ENCODE measurements at regions not wholly inside any gene's neighbourhood (a gene's known extent, or its start where the extent isn't known, plus 50 kb on each side); places are given as distances from the start of the nearest gene placed in this dataset.

DNA sequence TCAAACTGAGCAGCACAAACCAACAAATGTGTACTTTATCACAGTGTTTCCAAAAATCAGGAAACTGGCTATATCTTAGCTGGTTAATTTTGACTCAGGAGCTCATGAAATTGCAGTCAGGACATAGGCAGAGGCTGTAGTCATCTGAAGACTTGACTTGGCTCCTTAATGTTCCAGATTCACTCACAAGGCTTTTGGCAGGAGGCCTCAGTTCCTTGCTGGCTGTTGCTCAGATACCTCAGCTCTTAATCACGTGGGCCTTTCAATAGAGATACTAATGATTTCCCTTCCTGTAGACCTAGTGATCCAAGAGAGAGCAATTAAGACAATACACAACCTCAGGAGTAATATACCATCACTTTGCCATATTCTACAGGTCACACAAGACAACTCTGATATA lies 537.7 kb downstream of the BRINP3 start:
- Histone ChIP-seq H3K27ac (no peak overlapping the region), H3K4me1 (replicated peaks in 1 of 2) (no peaks in the 10 kb centered on the region), H3K4me3 (no peak overlapping the region)
- in situ Hi-C loops (cut with MboI; ENCODE audit: low pct_unique_long_range_greater_than_20kb in 2 of 9, low sequenced_read_pairs in 9 of 9, unreplicated experiment in 9 of 9): no loop called here
- WGBS, 10 experiments: 0 to 75% (median 20%) methylated on average over 1 of the region's 1 CpG; no CpG with 5 or more reads in 4 of the 10 experiments
- peak in 2 of 8 experiments; percentile 34 to 48 for ATAC-seq (replicated peaks in 6 of 8)

DNA sequence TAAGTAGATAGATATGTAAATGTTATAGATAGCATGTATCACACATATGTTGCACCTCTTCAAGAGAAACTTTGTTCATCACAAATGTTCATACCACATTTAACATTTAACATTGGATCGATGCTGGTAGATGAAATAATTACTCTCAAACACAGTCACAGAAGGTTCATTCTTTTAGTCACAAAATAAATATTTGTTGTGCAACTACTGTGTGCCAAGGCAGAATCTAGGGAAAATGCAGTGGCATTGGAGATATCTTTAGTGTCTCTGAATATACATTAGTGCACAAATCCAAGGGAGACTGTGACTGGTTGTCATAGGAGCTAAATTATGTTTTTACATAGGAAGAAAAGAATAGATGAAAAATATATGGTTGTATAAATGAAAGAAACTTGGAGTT lies 535.7 kb downstream of the BRINP3 start:
- H3K4me3 ChIP-seq: no peak overlapping the region
- ATAC-seq (replicated peaks in 6 of 8): no peak
- no peak overlapping the region for H3K27ac ChIP-seq
- 60 to 100% (median 89%) methylated on average over 1 of the region's 1 CpG; no CpG with 5 or more reads in 4 of the 10 experiments for WGBS, 10 experiments
- H3K4me1 ChIP-seq (replicated peaks in 1 of 2): no peaks in the 10 kb centered on the region
- in situ Hi-C loops (cut with MboI; ENCODE audit: low pct_unique_long_range_greater_than_20kb in 2 of 9, low sequenced_read_pairs in 9 of 9, unreplicated experiment in 9 of 9): no loop called here

DNA sequence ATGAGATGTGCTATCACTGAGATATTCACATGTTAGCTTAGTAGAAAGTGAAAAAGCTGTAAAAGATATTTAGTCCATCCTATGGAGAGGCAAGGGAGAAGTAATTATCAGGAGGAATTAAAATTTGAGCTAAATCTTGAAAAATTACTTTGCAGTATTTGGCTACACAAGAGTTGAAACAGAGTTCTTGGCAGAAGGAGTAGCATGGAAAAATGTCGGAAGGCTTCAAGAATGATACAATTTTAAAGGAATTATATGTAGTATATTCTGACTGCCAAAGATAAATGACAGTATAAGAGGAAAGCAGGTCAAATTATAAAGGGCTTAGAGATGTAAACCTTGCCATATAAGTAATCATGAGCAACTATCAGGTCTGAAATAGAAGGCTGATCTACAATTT lies 518.9 kb downstream of the BRINP3 start:
- no peak overlapping the region for H3K27ac ChIP-seq
- 0 to 100% (median 92%) methylated on average over 1 of the region's 1 CpG for WGBS, 10 experiments
- no peak for ATAC-seq (replicated peaks in 6 of 8)
- no peak overlapping the region for H3K4me3 ChIP-seq
- in situ Hi-C loops (cut with MboI; ENCODE audit: low pct_unique_long_range_greater_than_20kb in 2 of 9, low sequenced_read_pairs in 9 of 9, unreplicated experiment in 9 of 9): no loop called here
- H3K4me1 ChIP-seq (replicated peaks in 1 of 2): peaks cover 0 to 6% of the 10 kb centered on the region in 2 donors

DNA sequence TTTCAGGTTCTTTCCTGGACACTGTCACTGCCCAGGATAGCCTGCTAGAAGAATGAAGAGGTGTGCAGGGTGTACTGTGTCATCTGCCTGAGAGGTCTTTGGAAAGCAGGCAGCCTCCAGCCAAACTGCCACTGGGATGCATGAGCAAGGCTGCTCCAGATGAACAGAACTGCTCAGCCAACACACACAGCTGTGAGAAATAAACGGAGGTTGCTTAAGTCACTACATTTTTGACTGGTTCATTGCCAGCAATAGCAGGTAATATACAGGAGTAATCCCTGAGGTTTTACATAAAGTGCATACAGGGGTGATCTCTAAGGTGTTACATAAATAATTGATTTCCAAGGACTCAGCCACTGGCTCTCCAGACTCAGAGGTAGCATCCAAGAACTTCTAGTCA lies 516.9 kb downstream of the BRINP3 start:
- WGBS, 10 experiments: 0 to 86% (median 80%) methylated on average over 1 of the region's 1 CpG; no CpG with 5 or more reads in 6 of the 10 experiments
- in situ Hi-C loops (cut with MboI; ENCODE audit: low pct_unique_long_range_greater_than_20kb in 2 of 9, low sequenced_read_pairs in 9 of 9, unreplicated experiment in 9 of 9): no loop called here
- Histone ChIP-seq H3K4me3 (no peak overlapping the region), H3K4me1 (replicated peaks in 1 of 2) (no peaks in the 10 kb centered on the region), H3K27ac (no peak overlapping the region)
- no peak for ATAC-seq (replicated peaks in 6 of 8)

DNA sequence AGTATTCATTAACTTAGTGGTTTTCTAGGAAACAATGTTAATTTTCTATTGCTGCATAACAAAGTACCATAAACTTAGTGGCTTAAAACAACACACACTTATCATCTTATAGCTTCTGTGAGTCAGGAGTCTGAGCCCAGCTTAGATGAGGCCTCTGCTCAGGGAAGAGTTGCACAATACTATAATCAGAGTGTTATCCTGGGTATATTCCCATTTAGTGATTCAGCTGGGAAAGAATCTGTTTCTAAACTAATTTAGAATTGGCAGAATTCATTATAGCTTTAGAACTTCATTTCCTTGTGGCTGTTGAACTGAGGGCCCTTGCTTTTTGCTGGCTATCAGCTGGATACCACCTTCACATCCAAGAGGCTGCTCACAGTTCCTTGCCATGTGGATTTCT lies 515.5 kb downstream of the BRINP3 start:
- no peak overlapping the region for H3K27ac ChIP-seq
- H3K4me3 ChIP-seq: no peak overlapping the region
- no peaks in the 10 kb centered on the region for H3K4me1 ChIP-seq (replicated peaks in 1 of 2)
- ATAC-seq (replicated peaks in 6 of 8): no peak
- in situ Hi-C loops (cut with MboI; ENCODE audit: low pct_unique_long_range_greater_than_20kb in 2 of 9, low sequenced_read_pairs in 9 of 9, unreplicated experiment in 9 of 9): no loop called here

DNA sequence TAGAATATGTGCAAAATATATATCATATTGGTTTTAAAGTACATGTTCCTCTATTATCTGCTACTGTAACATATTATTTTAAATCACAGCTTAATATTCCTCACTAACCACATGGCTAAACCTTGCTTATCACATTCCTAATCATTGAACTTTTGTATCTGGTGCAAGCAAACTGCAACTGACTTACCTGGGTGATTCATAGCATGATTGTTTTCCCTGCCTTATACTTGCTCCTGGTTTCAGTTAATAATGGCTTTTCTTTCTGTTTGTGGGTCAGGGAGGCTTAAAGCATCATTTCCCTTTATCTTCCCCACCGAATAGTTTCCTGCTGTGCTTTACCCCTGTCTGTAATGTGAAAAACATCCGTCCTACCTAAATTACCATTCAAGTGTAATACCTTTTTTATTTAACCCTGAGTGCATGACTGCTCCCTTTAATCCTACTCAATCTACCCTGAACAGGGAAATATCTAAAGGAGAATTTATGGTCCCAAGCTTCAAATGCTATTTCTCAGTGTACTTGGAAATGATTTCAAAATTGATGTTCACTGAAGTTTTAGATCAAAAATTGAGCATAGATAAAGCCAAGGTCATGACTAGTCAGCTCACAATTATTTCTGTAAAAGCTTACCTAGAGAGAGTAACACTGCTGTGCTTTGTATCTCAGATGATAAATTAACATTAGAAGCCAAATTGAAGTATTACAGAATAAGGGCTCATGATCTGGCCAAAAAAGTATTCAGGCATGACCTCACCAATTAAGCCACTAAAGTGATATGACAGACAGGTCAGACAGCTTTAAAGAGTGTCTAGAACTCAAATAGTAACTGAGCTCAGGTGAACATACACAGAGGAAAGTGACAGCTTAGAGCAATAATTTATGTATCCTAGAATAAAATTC lies 507.1 kb downstream of the BRINP3 start:
- in situ Hi-C loops (cut with MboI; ENCODE audit: low pct_unique_long_range_greater_than_20kb in 2 of 9, low sequenced_read_pairs in 9 of 9, unreplicated experiment in 9 of 9): no loop called here
- no peak overlapping the region for H3K4me3 ChIP-seq
- 0 to 50% (median 23%) methylated on average over 1 to 2 of the region's 2 CpGs for WGBS, 10 experiments
- no peak overlapping the region for H3K27ac ChIP-seq
- H3K4me1 ChIP-seq (replicated peaks in 1 of 2): no peaks in the 10 kb centered on the region
- ATAC-seq (replicated peaks in 6 of 8): peak in 1 of 8 experiments; percentile 15

DNA sequence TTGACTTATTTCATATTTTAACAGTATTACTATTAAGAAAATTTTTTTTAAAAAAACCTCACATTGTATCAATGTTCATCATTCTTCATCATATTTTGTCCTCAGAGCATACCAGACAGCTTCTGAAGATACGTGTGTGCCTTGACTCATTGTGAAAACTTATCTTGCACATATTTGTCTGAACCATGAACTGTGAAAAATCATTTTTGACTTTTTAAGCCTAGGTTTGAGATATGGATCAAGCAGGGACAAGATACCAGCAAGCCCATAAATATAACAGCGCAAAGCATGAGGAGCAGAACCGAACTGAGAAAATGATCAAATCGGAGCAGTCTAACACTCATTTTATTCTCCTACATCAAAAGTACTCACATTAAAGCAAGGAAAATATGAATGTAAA lies 506.0 kb downstream of the BRINP3 start:
- Histone ChIP-seq H3K4me1 (replicated peaks in 1 of 2) (no peaks in the 10 kb centered on the region), H3K27ac (no peak overlapping the region), H3K4me3 (no peak overlapping the region)
- ATAC-seq (replicated peaks in 6 of 8): no peak
- 0 to 100% (median 86%) methylated on average over 1 to 4 of the region's 4 CpGs; no CpG with 5 or more reads in 1 of the 10 experiments for WGBS, 10 experiments
- in situ Hi-C loops (cut with MboI; ENCODE audit: low pct_unique_long_range_greater_than_20kb in 2 of 9, low sequenced_read_pairs in 9 of 9, unreplicated experiment in 9 of 9): no loop called here

DNA sequence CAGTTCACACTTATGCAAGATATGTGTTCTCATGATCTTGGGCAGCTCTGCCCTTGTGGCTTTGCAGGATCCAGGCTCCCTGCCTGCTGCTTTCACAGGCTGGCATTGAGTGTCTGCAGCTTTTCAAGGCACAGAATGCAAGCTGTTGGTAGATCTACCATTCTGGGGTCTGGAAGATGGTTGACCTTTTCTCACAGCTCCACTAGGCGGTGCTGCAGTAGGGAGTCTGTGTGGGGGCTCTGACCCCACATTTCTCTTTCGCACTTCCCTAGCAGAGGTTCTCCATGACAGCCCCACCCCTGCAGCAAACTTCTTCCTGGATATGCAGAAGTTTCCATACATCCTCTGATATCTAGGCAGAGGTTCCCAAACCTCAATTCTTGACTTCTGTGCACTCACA lies 500.5 kb downstream of the BRINP3 start:
- Histone ChIP-seq H3K4me1 (replicated peaks in 1 of 2) (no peaks in the 10 kb centered on the region), H3K4me3 (no peak overlapping the region), H3K27ac (no peak overlapping the region)
- no peak for ATAC-seq (replicated peaks in 6 of 8)
- in situ Hi-C loops (cut with MboI; ENCODE audit: low pct_unique_long_range_greater_than_20kb in 2 of 9, low sequenced_read_pairs in 9 of 9, unreplicated experiment in 9 of 9): no loop called here
- 71 to 90% (median 87%) methylated on average over 1 to 2 of the region's 2 CpGs; no CpG with 5 or more reads in 7 of the 10 experiments for WGBS, 10 experiments

DNA sequence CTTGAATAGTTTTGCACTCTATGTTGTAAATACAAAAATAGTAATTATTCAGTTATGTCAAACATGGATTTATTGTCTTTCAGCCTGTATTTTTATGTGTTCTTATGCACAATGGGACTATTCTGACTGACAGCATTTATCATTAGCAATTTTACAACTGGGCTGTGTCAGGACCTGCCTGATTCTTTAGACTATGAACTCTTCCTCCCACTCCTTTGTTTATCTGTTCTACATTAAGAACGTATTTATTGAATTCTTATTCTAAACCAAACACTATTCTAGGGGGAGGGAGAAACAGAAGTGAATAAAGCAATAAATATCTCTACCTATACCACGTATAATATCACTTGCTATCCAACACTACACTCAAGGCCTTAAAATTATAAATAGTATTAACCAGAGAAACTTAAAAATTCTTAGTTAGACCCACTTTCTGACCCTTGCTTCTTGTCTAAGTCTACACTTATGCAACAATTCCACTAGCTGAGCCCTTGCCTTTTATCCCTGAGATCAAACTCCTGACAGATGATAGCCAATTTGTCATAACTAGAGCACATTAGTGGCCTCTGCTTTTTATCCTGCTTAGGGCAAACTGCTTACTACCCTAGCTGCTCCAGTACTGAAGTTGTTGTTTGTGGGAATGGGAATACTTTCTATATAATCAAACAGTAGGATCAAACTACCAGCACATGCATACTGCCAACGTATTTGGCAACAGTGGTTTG lies 494.3 kb downstream of the BRINP3 start:
- no peak overlapping the region for H3K27ac ChIP-seq
- in situ Hi-C loops (cut with MboI; ENCODE audit: low pct_unique_long_range_greater_than_20kb in 2 of 9, low sequenced_read_pairs in 9 of 9, unreplicated experiment in 9 of 9): no loop called here
- peaks cover 0 to 24% of the 10 kb centered on the region in 2 donors for H3K4me1 ChIP-seq (replicated peaks in 1 of 2)
- 0 to 100% (median 52%) methylated on average over 1 to 3 of the region's 3 CpGs for WGBS, 10 experiments
- no peak overlapping the region for H3K4me3 ChIP-seq
- ATAC-seq (replicated peaks in 6 of 8): no peak

DNA sequence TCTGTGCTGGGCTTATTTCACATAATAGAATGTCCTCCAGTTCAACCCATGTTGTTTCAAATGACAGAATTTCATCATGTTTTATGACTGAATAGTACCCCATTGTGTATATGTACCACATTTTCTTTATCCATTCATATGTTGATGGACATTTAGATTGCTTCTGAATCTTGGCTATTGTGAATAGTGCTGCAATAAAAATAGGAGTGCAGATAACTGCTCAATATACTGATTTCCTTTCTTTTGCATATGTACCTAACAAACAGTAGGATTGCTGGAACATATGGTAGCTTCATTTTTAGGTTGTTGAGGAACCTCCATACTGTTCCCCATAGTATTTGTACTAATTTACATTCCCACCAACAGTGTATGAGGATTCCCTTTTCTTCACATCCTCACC lies 491.1 kb downstream of the BRINP3 start:
- Histone ChIP-seq H3K4me1 (replicated peaks in 1 of 2) (peaks cover 0 to 24% of the 10 kb centered on the region in 2 donors), H3K4me3 (no peak overlapping the region), H3K27ac (no peak overlapping the region)
- in situ Hi-C loops (cut with MboI; ENCODE audit: low pct_unique_long_range_greater_than_20kb in 2 of 9, low sequenced_read_pairs in 9 of 9, unreplicated experiment in 9 of 9): no loop called here
- peak in 3 of 8 experiments; percentile 26 to 63 (median 39) for ATAC-seq (replicated peaks in 6 of 8)

DNA sequence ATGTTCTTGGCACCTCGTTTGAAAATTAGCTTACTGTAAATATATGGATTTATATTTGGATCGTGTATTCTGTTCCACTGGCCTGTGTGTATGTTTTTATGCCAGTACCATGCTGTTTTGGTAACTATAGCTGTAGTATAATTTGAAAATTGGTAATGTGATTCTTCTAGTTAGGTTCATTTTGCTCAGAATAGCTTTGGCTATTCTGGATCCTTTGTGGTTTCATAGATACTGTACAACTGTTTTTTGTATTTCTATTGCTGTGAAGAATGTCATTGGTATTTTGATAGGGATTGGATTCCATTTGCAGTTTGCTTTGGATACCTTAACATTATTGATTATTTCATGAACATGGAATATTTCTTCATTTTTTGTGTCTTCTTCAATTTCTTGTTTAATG lies 490.2 kb downstream of the BRINP3 start:
- H3K4me1 ChIP-seq (replicated peaks in 1 of 2): peaks cover 0 to 23% of the 10 kb centered on the region in 2 donors
- in situ Hi-C loops (cut with MboI; ENCODE audit: low pct_unique_long_range_greater_than_20kb in 2 of 9, low sequenced_read_pairs in 9 of 9, unreplicated experiment in 9 of 9): no loop called here
- H3K4me3 ChIP-seq: no peak overlapping the region
- WGBS, 10 experiments: 24 to 100% (median 85%) methylated on average over 1 to 2 of the region's 2 CpGs; no CpG with 5 or more reads in 1 of the 10 experiments
- no peak overlapping the region for H3K27ac ChIP-seq
- ATAC-seq (replicated peaks in 6 of 8): no peak

DNA sequence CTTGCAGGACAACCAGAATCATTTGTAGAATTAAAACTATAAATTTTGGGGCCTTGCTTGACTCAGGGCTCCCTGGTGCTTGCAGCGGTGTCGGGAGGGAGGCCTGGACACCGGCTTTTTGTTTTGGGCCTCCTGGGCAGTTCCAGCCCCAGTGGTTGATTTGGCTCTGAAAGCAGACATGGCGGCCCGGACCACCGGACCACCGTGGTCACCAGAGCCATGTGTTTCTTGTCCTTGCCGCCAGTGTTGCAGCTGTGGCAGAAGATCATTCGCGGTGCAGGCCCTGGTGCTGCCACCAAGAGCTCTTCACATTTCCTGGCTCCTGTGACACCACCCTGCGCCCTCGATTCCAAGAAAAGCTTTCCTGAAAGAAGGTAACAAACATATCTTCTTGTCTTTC lies 484.8 kb downstream of the BRINP3 start:
- in situ Hi-C loops (cut with MboI; ENCODE audit: low pct_unique_long_range_greater_than_20kb in 2 of 9, low sequenced_read_pairs in 9 of 9, unreplicated experiment in 9 of 9): no loop called here
- no peak overlapping the region for H3K4me3 ChIP-seq
- H3K4me1 ChIP-seq (replicated peaks in 1 of 2): no peaks in the 10 kb centered on the region
- no peak overlapping the region for H3K27ac ChIP-seq
- WGBS, 10 experiments: 59 to 100% (median 93%) methylated on average over 2 to 12 of the region's 12 CpGs; no CpG with 5 or more reads in 1 of the 10 experiments
- ATAC-seq (replicated peaks in 6 of 8): no peak

DNA sequence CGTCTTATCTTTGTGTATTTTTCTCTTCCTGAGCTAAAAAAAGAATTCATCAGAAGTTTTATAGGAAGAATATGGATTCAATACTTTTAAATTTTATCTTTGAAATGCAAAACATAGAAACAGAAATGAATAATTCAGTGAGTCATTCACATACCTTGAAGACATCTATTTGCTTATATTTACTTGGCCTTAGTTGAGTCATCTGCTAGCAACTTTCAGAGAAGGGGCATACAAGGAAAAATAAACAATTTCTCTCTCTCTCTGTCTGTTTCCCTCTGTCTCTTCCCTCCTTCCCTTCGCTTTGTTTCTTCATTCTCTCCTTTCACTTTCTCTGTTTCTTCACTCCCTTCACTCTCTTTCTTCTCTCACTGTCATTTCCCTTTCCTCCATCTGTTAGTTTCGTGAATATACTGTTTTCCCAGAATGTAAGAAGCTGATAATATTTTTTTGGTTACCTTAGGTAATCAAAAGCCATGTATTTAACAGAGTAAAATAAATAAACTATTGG lies 477.2 kb downstream of the BRINP3 start:
- no peak overlapping the region for H3K27ac ChIP-seq
- ATAC-seq (replicated peaks in 6 of 8): peak in 1 of 8 experiments; percentile 79
- no peaks in the 10 kb centered on the region for H3K4me1 ChIP-seq (replicated peaks in 1 of 2)
- H3K4me3 ChIP-seq: no peak overlapping the region
- in situ Hi-C loops (cut with MboI; ENCODE audit: low pct_unique_long_range_greater_than_20kb in 2 of 9, low sequenced_read_pairs in 9 of 9, unreplicated experiment in 9 of 9): no loop called here
- WGBS, 10 experiments: 0 to 94% (median 90%) methylated on average over 3 of the region's 3 CpGs

All from motor neuron (in vitro differentiated cells).